ENCODE measurements at regions not wholly inside any gene's neighbourhood (a gene's known extent, or its start where the extent isn't known, plus 50 kb on each side); places are given as distances from the start of the nearest gene placed in this dataset.
A peak's percentile ranks its signal among the peaks of the same experiment; 100 is the strongest.

- no peak for DNase-seq (ENCODE audit: low read depth in 2 of 2)
These were observed 113.5 kb downstream of the BTG1 start for GRCh38 chr12:92032101-92032500.

- DNase-seq (ENCODE audit: low read depth in 2 of 2) = peak in 1 of 2 donors; percentile 27
These were observed 115.0 kb downstream of the BTG1 start for GRCh38 chr12:92030618-92031017.

GRCh38 chr12:92029902-92030586 is 115.6 kb downstream of the BTG1 start:
- no peak for DNase-seq (ENCODE audit: low read depth in 2 of 2)

GRCh38 chr12:92029136-92029535 is 116.5 kb downstream of the BTG1 start:
- no peak for DNase-seq (ENCODE audit: low read depth in 2 of 2)

- no peak for DNase-seq (ENCODE audit: low read depth in 2 of 2)
These were observed 117.3 kb downstream of the BTG1 start for GRCh38 chr12:92028441-92028709.

- no peak for DNase-seq (ENCODE audit: low read depth in 2 of 2)
These were observed 117.8 kb downstream of the BTG1 start for GRCh38 chr12:92027701-92028440.

GRCh38 chr12:92027243-92027642 is 118.4 kb downstream of the BTG1 start:
- DNase-seq (ENCODE audit: low read depth in 2 of 2) = no peak

GRCh38 chr12:92025462-92026207 is 120.0 kb downstream of the BTG1 start:
- DNase-seq (ENCODE audit: low read depth in 2 of 2) = no peak

- no peak for DNase-seq (ENCODE audit: low read depth in 2 of 2)
These were observed 123.6 kb downstream of the BTG1 start for GRCh38 chr12:92022093-92022492.

GRCh38 chr12:92021666-92022035 is 124.0 kb downstream of the BTG1 start:
- no peak for DNase-seq (ENCODE audit: low read depth in 2 of 2)

GRCh38 chr12:92020983-92021665 is 124.5 kb downstream of the BTG1 start:
- DNase-seq (ENCODE audit: low read depth in 2 of 2) = no peak

GRCh38 chr12:92019491-92020277 is 126.0 kb downstream of the BTG1 start:
- DNase-seq (ENCODE audit: low read depth in 2 of 2) = no peak

GRCh38 chr12:92012691-92013090 is 133.0 kb downstream of the BTG1 start:
- no peak for DNase-seq (ENCODE audit: low read depth in 2 of 2)

GRCh38 chr12:92010853-92011701 is 134.6 kb downstream of the BTG1 start:
- no peak for DNase-seq (ENCODE audit: low read depth in 2 of 2)

GRCh38 chr12:92010368-92010767 is 135.3 kb downstream of the BTG1 start:
- no peak for DNase-seq (ENCODE audit: low read depth in 2 of 2)

GRCh38 chr12:92008345-92008744 is 137.3 kb downstream of the BTG1 start:
- no peak for DNase-seq (ENCODE audit: low read depth in 2 of 2)

- DNase-seq (ENCODE audit: low read depth in 2 of 2) = no peak
These were observed 137.9 kb downstream of the BTG1 start for GRCh38 chr12:92007787-92008186.

GRCh38 chr12:92003701-92004100 is 141.9 kb downstream of the BTG1 start:
- no peak for DNase-seq (ENCODE audit: low read depth in 2 of 2)

GRCh38 chr12:92002673-92003382 is 142.8 kb downstream of the BTG1 start:
- DNase-seq (ENCODE audit: low read depth in 2 of 2) = no peak

GRCh38 chr12:92002195-92002649 is 143.4 kb downstream of the BTG1 start:
- no peak for DNase-seq (ENCODE audit: low read depth in 2 of 2)

All from stimulated activated CD4-positive, alpha-beta T cell treated with anti-CD3 and anti-CD28 coated beads, Interleukin-1b, Interleukin-23, amount 100 ng/mL, for 4 hours (primary cell).